NOMO-1 treated with dmso at 0.1 percent for 144 hours (cell line): ENCODE measurements at regions not wholly inside any gene's neighbourhood (a gene's known extent, or its start where the extent isn't known, plus 50 kb on each side); places are given as distances from the start of the nearest gene placed in this dataset.

Source experiments
- DNase-seq: peaks from one replicate; lab custom pipeline; 2025; ENCODE audit not compliant: unreplicated experiment; lab: John Stamatoyannopoulos, UW

DNA sequence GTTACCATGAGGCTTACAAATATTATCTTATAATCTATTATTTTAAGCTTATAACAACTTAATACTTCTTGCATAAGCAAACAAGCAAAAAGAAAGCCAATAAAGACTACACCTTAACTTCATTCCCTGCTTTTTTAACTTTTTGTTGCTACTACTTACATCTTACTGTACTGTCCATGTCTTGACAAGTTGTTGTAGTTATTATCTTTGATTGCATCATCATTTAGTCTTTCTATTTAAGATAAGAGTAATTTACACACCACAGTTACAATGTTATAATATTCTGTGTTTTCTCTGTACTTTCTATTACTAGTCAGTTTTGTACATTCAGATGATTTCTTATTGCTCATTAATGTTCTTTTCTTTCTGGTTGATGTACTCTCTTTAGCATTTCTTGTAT lies 346.6 kb downstream of the SMARCA1 start:
- DNase-seq = no peak

DNA sequence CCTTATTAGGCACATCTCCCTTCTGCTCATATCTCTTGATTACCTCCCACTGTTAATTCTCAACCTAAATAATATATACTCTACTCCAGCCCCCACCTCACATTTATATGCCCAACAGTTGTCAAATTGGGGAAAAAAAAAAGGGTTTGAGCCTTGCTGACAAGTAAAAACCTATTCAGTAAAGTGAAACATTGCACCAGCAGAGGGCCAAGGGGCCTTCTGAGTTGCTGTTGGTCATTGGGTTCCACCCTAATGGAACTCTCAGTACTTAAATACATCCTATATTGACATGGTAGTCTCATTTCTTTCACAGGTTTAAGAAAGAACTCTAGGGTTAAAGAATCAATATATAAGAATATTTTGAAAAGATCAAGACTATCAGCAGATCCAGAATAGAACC lies 362.2 kb downstream of the SMARCA1 start:
- no peak for DNase-seq

DNA sequence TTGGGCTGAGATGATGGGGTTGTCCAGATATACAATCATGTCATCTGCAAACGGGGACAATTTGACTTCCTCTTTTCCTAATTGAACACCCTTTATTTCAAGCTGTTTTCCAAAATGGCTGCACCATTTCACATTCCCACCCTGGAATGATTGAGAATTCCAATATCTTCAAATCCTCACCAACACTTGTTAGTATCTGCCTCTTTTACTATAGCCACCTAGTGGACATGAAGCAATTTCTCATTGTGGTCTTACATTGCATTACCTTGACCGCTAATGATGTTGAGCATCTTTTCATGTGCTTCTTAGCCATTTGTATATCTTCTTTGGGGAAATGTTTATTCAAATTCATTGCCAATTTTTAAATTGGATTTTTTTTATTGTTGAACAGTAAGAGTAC lies 364.8 kb downstream of the SMARCA1 start:
- no peak for DNase-seq

DNA sequence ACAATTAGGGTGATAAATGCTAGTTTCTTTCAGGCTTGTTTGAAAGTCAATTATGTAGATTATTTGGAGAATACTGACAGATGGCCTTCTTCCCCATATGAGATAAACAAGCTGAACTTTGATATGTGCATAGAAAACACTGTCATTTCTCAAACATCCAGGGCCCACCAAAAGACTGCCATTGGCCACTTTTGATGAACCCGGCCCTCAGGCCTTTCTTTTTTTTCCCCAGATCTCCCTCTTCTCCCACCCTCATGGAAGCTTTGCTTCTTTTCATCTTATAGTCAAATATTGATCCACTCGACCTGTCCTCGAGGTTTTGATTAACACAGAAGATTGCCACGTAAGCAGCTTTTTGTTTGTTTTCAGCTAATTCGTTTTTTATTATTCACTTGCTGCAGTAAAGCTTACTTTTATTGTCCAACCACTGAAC lies 377.4 kb downstream of the SMARCA1 start:
- no peak for DNase-seq

DNA sequence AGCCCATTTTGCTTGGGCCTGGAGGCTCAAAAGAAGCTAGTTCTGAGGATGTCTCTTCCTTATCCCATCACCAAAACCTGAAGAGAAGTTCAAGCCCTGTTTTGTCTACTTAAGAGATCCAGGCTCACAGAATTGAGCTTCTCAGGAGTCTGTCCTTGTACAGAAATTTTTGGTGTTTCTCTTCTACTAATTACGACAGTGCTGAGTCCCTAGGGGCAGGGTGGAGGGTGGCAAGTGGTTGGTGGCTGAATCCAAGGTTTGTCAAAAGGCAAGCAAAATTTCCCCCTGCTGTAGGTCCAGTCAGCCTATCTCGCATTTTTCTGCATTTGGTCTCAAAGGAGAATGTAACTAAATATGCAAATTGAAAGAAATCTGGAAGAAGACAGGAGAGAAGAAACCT lies 377.9 kb downstream of the SMARCA1 start:
- no peak for DNase-seq

DNA sequence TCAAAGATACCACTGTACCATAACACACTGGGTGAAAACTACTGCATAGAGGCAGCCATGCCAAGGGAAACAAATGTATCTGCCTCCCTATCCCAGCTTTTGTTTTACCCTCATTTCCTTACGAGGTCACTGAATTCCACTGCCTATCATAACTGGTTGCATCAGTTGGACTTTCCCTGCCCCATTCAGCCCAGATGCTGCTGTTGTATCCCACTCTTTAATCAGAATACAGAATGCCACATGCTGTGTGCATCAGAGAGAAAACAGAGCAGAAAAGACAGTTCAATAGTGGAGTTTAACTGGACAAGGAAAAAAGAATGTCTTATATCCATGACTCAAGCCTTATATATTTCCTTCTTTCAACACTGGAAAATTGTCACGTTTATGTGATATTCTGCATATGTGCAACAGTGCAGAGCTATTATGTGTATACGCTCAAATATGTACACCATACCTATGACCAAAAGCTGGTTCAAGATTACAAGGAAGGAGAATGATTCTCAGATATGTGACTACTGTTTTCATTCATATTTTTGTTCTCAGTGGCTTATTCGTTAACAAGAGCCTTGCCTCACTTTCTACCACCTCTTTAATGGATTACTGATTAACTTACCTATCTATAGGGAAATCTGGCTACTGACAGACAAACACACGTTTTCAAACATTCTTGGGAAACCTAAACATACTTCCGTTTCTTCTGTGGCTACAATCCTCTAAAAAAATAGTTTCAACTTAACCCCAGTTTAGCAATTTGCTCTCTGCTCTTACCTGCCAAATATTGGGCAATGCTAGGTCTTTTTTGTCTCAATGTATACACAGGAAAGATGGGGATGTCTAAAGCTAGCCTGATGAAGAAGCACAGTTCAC lies 378.9 kb downstream of the SMARCA1 start:
- DNase-seq = no peak

DNA sequence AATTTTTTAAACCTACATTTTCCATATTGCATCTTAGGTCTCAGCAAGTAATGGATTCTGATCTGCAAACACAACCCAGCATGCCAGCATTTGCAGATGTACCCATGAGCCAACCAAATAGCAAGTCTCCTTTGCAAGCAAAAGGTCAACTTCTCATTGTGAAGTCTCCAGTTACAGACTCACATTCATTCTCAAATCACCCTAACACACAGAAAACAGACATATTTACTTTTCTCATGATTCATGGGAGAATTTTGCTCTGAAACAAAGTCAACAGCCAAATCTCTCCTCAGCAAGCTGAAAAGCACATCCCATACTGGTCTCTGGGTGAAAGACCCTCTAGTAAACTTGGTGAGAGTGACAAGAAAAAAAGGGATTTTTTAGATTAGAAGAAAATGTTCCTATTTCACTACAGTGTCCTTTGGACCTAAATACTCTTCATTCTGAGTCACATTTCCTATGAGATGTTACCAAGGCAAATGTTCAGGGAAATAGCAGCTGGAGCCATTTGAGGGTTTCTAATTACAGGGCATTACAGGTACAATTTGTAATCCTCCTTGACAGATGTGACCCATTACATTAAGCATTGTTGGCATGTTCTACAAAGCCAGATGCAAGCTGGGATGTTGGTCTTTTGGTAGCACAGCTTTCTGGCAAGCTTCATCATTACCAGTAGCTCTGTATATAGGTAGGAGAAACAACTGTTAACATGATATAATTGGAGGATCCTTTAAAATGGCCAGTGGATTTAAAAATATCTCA lies 383.3 kb downstream of the SMARCA1 start:
- DNase-seq = no peak

DNA sequence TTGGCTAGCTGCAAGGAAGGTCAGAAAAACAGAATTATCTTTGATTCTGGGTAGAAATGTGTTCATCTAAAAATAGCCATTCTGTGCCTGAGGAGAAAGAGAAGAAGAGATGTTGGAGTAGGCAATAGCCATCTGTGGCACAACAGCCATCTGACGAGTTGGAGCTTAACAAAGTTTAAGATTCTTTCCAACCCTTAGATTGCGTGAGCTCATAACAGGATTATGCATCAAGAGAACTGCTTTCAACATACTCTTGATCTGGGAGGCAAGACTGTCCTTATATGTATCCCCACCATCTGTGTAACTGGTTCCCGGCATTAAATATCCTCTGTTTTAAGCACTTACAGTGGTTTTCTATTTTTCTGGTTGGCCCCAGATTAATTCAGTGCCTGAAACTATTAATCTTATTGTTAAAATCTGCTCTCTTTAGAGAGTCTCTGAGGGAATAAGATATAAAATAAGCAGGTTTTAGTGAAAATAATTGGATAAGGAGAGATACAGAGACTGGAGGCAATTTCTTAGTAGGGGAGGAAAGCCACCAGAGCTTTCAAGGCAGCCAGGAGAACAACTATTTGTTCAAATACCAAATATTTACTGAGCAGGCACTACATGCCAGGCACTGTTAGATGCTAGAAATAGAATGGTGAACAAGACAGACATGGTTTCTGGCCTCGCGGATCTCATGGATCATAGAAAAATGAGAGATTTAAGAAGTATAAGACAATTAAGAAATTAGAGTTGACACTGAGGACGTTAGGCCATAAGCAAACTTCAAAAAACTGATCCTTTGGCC lies 398.0 kb downstream of the SMARCA1 start:
- DNase-seq = no peak

DNA sequence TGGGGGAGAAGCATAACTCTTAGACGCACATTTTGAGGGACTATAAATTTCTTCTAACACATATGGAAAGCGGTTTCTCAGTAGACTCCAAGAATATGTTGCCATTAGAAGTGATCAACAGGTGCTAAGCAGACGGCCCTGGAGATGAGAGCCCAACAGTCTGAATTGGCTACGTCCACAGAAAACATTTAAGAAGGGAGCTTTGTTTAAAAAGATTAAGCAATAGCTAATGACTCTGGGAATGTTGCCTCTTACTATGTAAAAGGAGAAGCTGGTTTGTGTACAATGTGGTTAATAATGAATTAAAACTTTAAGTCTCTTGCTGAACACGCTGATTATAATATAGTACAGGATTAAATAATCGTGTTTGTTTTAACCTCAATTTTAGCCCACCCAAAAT lies 399.5 kb downstream of the SMARCA1 start:
- no peak for DNase-seq

DNA sequence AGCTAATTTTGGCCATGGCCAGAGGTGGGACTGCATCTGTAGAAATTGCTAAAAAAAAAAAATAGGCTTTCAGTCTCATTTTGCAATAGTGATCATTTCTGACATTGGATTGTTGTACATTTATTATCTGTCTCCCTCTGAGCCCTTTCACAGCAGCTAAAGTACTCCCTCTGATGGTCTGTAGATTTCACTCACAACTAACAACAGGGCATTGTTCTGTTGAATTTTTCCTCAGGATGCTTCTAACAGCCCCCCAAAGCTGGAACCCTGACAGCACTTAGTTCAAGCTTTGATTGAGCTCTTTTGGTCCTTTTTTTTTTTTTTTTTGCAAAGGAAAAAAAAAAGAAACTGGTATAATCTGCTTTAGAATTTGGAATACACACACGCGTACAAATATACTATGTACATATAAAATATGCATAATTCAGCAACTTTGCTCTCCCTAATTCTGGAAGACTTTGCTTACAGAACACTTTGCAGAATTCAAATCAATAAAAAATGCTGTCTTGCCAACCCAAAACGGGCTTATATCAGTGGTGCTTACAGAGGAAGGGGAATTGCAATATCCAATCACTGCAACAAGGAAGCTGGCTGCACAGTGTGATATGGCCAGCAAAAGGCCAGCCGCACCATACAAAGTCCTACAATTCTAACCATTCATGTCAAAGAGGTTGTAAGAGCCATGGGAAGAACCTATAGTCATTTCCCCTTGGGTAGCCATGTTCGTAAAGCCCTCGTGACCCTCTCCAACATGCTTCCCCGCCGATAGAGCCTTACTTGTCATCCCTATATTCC lies 406.4 kb downstream of the SMARCA1 start:
- DNase-seq = no peak

DNA sequence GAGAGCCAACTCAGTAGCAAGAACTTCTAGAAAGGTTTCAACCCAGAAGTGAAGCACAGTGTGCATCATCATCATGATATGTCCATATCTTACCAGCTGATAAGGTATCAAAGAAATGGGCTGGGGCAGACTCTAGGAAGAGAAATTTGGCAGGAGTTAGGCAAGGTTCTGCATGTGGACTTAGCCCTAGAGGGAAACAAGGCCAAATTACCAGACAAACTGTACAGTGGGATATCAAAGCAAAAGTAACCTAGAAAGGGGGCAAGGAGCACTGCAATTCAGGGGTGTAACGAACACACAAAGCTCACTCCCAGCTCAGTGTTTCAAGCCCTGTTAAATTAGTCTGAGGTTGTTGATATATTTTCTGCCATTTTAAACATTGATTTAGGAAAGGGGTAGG lies 407.4 kb downstream of the SMARCA1 start:
- DNase-seq = no peak

DNA sequence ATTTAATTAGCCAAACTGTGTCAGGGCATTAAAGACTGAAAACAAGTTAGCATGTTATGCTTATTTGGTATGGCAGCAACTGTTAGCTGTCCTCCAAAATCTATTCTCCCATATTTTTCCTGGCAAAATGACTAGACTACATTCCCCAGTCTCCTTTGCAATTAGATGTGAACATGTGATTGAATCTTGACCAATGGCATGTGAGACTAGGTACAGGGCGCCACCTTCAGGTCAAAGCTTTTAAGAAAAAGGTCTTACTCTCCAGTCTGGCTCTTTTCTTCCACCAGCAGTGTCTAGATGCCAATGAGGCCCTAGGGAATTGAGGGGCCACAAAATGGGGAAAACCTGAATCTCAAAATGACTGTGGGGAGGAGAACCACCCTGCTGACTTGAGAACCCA lies 408.2 kb downstream of the SMARCA1 start:
- DNase-seq = no peak

DNA sequence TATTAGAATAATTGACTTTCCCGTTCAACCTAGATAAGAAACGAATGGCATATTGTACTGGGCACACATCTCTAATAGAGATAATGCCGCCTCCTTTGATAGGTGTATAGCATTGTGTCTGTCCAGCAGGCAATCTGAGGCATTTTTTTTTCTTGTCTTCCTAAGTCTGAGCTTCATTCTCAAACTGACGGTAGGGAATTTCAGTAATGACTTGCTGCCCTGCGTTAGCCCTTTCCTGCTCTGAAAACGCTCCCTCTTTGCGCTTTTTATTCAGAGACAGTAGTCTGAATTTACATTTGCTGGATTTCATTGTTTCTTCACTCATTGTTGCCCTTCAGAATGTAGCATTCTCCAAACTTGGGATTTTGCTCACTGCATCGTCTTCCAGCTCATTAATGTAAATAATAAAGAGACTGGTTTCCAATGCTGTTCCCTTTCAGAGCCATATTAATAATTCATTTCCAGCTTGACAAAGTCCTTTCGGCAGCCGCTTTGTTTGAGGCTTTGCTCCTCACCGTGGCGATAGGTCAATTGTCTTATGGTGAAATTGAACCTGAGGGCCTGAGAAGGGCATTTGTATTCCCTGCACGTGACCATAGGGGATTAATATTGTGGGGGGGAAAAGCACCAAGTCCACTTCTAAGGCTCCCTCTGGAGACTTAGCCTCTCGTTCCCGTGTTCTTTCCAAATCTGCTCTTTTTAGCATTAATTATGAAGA lies 412.1 kb downstream of the SMARCA1 start:
- no peak for DNase-seq

DNA sequence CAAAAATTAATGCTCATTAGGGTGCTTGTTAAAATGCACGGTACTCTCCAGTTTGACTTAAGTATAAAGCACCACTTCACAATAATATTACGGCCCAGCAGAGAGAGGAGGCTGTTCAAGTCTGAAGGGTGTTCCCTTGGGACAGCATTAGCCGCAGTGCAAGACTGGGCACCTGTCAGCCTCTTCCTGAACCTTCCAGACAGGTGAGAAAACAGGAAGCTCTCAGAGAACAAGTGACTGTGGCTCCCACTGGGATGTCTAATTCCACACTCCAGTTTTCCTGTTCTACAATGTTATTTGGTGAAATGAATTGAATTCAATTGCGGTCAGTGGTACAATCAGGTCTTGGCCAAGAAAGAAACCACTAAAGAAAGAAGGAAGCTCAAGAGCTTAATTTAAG lies 414.4 kb downstream of the SMARCA1 start:
- no peak for DNase-seq

DNA sequence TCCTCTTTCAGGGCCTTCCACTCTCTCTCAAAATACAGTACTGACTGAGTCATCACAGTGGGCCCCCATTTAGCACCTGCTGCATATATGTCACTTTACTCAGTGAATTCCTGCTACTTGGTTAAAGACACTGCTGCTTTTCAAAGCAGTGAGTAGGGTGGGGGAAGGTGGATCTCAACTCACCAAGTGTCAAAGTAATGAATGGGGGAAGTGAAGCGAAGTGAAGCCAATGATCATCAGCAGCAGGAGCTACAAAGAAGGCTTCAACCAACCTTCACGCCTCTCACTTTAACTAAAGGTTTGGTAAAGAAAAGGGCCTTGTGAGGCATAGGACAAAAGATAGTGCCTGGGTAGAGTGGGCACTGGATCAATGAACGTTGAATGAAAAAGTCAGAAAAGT lies 424.1 kb downstream of the SMARCA1 start:
- DNase-seq = no peak

DNA sequence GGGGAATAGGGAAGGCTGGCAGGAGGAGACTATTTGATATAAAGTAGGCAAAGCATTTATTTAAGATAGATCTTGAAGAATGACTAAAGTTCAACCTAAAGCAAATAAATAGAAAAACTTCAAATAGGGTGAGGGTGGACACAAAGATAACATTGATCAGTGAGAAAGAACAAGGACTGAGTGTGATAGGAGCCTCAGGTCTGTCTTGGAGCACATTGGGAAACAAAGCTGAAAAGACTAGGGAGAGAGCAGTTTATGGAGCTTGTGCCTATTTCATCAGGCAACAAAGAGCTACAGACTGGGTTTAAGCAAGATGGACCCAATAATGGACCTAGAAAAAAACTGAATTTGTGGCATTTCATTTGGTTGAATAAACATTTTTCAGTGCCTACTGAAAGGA lies 425.6 kb downstream of the SMARCA1 start:
- DNase-seq = no peak

DNA sequence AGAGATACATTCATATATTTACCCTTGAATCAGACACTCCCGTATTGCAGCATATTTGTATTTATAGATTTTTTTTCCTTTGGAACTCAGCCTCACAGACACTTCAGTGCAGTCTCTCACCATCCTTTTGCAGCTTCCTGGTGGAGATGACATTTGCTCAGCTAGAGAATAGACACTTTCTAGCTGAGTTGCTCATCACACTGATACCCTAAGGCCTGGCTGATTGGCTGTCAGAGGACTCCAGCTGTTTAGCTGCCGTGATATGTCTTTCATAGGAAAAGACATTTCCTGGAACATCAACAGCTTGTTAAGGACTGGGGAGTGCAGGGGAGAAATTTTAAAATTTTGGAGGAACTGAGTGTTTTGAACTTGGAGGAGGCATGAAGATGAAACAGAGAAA lies 429.6 kb downstream of the SMARCA1 start:
- DNase-seq = no peak

DNA sequence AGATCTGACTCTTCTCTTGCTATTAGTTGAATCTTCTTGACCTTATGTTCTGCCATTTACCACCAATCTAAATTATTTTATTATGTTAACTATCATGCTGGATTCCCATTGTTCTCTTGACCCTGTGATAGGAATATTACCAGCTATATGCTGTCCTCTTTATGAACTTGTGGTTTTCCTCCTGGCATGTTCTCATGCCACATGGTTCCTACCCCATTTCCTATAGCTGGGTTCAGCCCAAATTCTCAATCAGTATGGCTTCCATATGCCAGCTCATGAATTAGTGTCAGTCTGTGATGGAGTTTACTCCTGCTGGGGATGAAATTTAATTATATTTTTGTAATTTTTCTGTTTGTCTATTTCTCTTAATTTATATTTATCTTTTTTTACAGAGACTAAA lies 430.5 kb downstream of the SMARCA1 start:
- DNase-seq = no peak

DNA sequence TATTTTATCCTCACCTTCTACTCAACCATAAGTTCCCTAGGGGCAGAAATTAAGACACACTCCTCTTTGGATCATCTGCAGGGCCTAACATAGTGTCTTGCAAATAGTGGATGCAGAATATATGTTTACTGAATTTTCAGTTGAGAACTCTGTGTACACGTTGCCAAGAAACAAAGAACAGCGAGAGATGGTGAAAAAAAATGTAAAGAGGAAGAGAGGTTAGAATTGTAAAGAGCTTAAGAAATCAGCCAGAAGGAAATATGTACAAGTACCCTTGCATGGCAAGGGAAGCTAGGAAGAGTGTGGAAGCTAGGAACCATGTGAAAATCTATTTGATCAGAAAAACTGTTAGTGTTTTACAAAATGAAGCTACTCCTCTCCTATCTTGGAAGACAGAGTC lies 431.0 kb downstream of the SMARCA1 start:
- DNase-seq = no peak

DNA sequence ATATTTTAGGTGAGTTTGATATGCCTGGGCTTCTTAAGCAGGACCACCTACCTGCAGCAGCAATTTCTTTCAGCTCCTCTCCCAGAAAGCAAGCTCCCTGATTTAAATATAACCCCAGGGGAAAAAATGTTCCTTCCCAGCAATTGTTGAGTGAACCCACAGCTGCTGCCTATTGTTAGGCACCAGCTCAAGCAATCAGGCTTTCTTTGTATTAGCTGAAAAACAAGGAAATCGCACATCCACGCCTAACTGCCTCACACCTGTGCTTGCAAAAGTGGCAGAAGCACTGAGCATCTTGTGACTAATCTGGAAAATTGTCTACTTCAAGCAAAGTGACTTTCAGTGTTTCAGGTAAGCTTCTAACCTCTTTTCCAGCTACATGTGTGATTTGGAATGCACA lies 432.2 kb downstream of the SMARCA1 start:
- no peak for DNase-seq
